ENCODE measurements at regions not wholly inside any gene's neighbourhood (a gene's known extent, or its start where the extent isn't known, plus 50 kb on each side); places are given as distances from the start of the nearest gene placed in this dataset.

DNA sequence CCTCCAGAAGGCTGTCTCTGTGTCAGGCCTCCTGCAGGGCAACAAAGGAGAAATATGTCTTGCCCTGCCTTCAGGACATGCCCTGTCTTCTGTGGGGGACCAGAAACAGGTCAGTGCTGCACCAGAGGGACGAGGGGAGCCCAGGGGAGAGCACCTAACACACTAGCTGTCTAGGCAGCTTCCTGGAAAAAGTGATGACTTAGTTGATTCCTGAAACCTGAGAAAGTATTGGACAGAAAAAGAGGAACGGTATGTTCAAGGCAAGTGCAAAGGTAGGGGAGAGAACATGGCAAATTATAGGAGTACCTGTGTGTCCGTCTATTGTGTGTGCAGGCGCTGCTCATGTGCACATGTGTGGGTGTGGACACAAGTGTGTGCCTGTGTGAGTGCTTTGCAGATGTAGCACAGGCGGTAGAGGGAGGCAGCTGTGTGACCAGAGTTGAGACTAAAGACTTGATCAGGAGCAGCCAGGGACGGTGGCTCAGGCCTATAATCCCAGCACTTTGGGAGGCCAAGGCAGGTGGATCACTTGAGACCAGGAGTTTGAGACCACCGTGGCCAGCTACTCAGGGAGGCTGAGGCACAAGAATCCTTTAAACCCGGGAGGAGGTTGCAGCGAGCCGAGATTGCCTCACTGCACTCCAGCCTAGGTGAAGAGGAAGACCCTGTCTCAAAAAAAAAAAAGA is 119.5 kb downstream of the GYPC start:
- no peak for DNase-seq

- DNase-seq, result peak; percentile 52
These were observed 120.3 kb downstream of the GYPC start for GRCh38 chr2:126776255-126776654.

GRCh38 chr2:126776692-126777619 is 121.0 kb downstream of the GYPC start:
- peak; percentile 87 for DNase-seq

GRCh38 chr2:126777620-126777978 is 121.1 kb upstream of the TEX51 start:
- no peak for DNase-seq

- DNase-seq, result no peak
These were observed 119.9 kb upstream of the TEX51 start for GRCh38 chr2:126778561-126779501.

DNA sequence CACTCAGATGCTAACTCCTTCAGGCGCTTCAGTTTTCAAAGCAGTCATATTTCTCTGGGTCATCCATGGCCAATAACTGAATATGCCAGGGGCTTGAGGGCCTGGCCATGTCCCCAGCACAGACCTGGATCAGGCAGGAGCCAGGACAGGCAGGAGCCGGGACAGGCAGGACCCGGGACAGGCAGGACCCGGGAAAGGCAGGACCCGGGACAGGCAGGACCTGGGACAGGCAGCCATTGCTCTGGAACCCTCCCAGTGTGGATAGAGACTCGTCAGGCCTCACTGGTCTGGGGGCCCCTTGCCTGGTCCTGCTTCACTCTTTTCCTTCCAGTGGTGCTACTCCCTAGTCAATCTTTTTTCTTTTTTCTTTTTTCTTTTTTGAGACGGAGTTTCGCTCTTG is 117.5 kb upstream of the TEX51 start:
- no peak for DNase-seq

DNA sequence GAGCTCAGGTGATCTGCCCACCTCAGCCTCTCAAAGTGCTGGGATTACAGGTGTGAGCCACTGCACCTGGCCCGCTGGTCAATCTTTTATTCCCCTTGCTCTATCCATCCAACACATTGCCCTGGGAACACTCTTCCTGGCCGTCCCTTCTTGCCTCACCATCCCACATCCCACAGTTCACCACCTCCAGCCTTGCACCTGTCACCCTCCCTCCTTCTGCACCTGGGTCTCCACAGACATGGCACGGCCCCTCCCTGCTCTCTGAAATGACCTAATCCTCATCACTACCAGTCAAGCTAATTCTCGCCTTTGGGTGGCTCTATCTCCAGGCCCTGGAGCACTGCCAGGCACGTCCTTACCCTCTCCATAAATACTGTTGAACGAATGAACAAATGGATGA is 116.9 kb upstream of the TEX51 start:
- DNase-seq, result no peak

- no peak for DNase-seq
These were observed 116.0 kb upstream of the TEX51 start for GRCh38 chr2:126782648-126783047.

GRCh38 chr2:126783341-126783740 is 115.3 kb upstream of the TEX51 start:
- no peak for DNase-seq

- DNase-seq, result no peak
These were observed 114.6 kb upstream of the TEX51 start for GRCh38 chr2:126784045-126784444.

GRCh38 chr2:126784621-126785020 is 114.1 kb upstream of the TEX51 start:
- no peak for DNase-seq

DNA sequence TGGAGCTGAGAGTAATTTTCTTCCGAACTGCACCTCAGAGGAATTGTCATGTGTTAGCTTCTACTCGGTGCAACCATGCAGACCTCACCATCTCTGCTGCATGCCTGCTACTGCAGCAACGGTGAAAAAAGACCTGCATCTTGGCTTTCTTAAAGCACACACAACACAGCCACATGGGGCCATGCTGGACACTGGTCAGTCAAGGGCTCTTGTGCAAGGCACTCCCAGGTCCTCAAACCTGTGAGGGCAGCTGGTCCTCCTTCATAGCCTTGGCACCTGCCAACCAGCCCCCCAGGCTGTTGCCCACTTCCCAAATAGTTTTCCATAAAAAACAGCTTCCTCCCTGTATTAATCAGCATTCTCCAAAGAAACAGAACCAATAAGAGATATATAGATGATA is 113.5 kb upstream of the TEX51 start:
- DNase-seq, result no peak

GRCh38 chr2:126785862-126786261 is 112.8 kb upstream of the TEX51 start:
- no peak for DNase-seq

DNA sequence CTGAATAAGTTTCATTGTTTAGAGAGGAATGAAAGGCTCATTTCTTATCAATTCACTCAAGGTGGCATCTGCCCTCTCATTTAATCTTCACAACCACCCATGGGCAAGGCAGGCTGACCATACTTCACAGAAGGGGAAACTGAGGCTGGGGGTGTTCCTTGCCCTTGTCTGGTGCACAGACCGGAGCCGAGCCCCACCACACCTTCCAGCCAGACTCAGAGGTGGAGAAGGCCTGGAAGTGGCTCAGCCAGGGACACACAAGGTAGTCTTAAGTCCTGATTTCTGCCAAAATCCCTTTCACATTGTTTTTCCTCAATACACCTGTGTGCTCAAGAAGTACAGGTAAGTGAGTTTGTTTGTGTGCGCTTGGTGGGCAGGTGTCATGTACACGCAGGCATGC is 111.9 kb upstream of the TEX51 start:
- no peak for DNase-seq

GRCh38 chr2:126787289-126787688 is 111.4 kb upstream of the TEX51 start:
- no peak for DNase-seq

DNA sequence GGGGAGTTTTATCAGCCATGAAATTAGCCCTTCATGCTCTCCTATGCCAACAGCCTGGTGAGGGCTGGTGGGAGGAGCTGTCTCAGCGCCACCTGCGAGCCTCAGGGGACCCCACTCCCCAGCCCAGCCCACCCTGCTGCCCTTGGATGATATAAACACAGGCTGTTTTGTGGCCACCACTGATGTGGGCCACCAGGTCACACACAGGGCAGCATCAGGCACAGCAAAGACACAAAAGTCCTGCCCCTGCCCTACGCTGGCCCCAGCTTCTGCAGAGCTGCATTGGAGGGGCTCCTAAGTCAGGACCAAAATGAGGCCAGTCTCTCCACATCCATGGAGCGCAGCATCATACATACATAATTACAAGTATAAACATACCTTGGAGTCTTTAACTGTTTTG is 110.6 kb upstream of the TEX51 start:
- DNase-seq, result no peak

DNA sequence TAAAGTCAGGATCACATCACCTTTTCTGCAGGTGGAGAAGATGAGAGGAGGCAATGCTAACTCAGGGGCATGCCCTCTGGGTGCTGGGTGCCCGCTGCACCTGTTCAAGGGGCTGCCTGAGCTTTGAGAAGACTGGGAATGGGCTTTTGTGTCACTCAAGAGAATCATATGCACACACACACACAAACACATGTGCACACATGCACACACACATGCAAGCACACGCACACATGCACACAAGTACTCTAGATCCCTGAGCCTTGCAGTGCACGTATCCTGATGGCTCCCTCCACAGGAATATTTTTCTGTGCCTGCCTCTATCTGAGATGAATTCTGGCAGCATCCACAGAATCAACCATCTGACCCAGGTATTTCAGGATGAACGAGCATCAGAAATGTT is 110.0 kb upstream of the TEX51 start:
- DNase-seq, result no peak

GRCh38 chr2:126790987-126791780 is 107.5 kb upstream of the TEX51 start:
- DNase-seq, result no peak

DNA sequence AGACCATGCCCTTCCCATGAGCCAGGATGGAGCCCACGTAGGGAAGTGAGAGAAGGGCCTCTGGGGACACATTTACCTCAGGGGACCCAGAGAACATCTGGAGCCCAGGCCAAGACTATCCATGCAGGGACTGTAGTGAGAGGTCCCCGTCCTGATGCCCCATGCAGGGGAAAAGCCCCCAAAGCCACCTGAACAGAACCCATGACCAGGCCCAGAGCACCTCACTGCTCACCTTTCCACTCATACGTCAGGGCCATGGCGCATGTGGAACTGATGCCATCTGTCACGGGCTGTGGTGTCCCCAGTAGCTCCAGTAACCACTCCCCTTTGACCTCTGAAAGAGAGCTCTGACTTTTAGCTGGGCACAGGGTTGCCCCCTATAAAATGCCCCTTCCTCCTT is 106.5 kb upstream of the TEX51 start:
- DNase-seq, result no peak

DNA sequence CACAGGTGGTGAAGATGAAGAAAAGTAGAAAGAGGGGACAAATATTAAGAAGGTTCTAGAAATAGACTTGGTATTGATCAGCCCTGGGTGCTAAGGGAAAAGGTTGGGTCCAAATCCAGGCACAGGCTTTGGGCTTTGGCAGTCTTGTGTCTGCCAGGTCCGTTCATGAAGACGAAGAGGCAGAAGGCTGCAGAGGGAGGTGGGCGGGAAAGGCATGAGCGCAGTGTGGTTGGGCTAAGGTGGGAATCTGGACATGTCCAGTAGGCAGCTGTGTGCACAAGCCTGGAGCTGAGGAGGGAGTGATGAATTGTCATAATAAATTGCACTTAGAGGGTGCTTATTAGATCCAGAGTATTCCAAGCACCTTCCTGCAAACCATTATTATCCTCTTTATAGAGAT is 105.7 kb upstream of the TEX51 start:
- DNase-seq, result no peak

DNA sequence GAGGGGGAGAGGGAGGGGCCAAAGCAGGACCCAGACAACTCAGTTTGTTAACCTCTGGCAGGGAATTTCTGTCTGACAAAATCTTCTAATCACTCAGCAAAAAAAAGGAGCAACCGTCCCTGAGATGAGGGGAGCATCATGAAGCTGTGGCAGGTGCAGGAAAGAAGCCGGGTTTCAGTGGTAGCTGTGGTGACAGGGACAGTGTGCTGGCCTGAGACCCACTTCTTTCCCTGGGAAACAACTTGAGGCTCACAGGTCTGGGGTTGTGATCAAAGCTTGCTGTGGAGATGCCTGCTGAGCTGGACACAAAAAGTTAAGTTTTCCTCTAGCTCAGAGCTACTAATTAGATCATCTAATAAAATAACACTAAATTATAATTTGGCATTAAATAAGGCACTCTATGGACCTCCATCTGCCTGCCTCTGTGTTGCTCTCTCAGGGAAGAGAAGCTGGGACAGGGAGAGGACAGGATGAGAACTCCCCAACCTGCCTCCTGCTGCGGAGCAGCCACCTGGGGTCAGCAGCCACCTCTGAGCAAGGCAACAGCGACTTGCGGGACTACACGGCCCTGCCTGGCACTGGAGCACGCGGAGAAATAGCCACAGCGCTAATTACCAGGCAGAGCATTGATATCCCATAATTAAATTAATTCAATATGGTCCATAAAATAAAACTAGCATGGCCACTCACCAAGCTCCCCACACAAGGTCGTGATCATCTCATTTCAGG is 104.6 kb upstream of the TEX51 start:
- no peak for DNase-seq

GRCh38 chr2:126795656-126796055 is 103.0 kb upstream of the TEX51 start:
- no peak for DNase-seq

All from DMS53 (cell line).